HCEC 1CT (cell line): ENCODE measurements at regions not wholly inside any gene's neighbourhood (a gene's known extent, or its start where the extent isn't known, plus 50 kb on each side); places are given as distances from the start of the nearest gene placed in this dataset.

Experiments
- DNase-seq: peaks from one replicate; pipeline ENCODE4 v3.0.0-alpha.2; 2017

- DNase-seq = no peak
These were observed 82.3 kb downstream of the MACIR start for GRCh38 chr5:103340717-103341388.

DNA sequence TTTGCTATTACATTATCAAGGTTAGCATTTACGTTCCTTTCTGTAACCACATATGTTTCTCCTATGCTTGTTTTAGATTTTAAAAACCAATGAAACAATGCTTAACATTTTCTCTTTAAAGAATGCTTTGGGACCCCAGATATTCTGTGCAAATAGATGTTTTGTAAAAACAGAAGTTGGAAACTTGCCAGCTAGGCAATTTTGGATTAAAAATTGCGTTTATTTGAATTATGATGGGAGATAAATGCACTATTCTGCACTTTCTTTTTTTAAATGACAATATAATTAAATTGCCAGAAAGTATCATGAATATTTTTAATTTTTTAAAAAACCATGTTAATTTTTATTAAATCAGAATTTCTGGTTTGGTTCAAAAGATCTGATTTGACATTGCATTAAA lies 81.6 kb downstream of the MACIR start:
- DNase-seq = no peak

DNA sequence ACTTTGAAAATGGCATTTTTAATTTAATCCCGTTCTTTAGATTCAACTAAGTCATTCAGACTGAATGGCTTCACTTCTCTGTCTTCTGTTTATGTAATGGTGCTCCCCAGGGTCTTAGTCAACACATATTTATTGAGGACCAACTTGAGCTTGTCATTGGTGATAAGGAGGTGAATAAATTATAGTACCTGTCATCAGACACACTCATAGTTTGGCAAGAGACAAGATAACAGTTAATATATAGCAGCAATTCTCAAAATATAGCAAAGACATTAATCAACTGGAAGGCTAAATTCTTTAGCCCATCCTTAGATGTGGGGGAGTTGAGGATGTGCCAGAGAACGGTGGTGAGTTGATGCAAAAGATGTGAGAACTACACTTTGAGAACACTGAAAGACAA lies 78.4 kb downstream of the MACIR start:
- no peak for DNase-seq

DNA sequence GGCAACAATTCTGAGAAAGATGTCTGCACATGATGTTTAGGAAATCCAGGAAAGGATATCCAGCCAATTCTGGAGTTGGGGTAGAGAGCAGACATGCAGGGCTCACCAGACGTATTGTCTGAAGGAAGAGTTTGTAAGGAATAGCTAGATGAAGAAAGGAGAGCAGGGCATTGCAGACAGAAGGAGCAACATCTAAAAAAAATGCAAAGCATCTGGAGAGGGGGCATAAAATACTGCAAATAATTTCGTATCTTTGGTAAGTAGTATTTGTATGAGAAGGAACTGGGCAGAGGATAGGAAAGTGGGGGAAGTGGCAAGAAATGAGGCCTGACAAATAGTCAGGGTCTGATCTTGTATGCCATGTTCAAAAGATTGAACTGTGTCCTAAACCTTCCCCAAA lies 74.8 kb downstream of the MACIR start:
- no peak for DNase-seq

GRCh38 chr5:103330875-103331274 lies 72.3 kb downstream of the MACIR start:
- DNase-seq = no peak
